ENCODE measurements at regions not wholly inside any gene's neighbourhood (a gene's known extent, or its start where the extent isn't known, plus 50 kb on each side); places are given as distances from the start of the nearest gene placed in this dataset.

DNA sequence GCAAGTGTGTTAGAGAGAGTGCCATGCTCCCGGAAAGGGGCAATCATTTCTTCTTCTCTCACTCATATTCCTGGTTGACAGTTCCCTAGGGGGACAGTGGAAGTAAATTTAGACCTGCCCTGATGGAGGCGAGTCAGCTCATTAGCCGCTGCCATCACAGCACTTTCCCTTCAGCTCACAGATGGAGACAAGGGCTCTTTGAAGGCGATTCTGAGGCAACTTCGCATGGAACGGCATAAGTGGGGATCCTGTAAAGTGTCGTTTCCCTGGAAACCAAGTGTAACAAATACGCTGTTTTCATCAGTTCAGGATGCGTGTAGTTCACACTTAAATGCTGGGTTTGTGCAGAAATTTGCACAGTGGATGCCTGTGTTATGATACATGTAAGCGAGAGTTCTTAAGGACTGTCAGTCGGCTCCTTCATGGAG is 114.5 kb upstream of the TMPRSS15 start:
- no peak for ATAC-seq
- DNase-seq, result no peak
- no peaks in the 10 kb centered on the region for H3K27me3 ChIP-seq
- no peak overlapping the region for H3K4me3 ChIP-seq
- no peaks in the 10 kb centered on the region for H3K36me3 ChIP-seq
- intact Hi-C loops (cut with DNase I), result no loop called here
- H3K27ac ChIP-seq, result no peak overlapping the region
- TF ChIP-seq, protein P1, sequence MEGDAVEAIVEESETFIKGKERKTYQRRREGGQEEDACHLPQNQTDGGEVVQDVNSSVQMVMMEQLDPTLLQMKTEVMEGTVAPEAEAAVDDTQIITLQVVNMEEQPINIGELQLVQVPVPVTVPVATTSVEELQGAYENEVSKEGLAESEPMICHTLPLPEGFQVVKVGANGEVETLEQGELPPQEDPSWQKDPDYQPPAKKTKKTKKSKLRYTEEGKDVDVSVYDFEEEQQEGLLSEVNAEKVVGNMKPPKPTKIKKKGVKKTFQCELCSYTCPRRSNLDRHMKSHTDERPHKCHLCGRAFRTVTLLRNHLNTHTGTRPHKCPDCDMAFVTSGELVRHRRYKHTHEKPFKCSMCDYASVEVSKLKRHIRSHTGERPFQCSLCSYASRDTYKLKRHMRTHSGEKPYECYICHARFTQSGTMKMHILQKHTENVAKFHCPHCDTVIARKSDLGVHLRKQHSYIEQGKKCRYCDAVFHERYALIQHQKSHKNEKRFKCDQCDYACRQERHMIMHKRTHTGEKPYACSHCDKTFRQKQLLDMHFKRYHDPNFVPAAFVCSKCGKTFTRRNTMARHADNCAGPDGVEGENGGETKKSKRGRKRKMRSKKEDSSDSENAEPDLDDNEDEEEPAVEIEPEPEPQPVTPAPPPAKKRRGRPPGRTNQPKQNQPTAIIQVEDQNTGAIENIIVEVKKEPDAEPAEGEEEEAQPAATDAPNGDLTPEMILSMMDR (IDR thresholded peaks at IDR 0.05), result no peak
- H3K9me3 ChIP-seq, result no peaks in the 10 kb centered on the region
- H3K4me1 ChIP-seq, result no peaks in the 10 kb centered on the region

DNA sequence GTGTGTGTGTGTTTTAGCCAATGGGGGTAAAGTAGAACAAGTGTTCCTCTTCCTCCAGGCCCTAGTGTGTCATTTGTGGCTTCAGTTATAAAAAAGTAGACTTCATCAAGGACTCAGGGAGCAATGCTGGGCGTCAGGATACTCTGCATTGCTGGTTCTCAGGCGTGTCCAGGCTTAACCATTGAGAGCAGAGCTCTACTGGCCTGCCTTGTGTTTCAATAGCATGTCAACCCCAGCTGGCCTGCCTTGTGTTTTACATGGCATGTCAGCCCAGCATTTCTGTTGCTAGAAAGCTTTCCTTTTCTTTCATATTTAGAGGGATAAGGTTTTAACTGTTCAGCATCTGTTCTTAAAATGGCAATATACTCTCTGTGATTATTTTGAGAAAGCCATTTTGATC is 117.6 kb upstream of the TMPRSS15 start:
- TF ChIP-seq, protein P1 (IDR thresholded peaks at IDR 0.05), result no peak
- Histone ChIP-seq H3K27me3 (no peaks in the 10 kb centered on the region), H3K4me1 (no peaks in the 10 kb centered on the region), H3K27ac (no peak overlapping the region), H3K9me3 (no peaks in the 10 kb centered on the region), H3K4me3 (no peak overlapping the region), H3K36me3 (no peaks in the 10 kb centered on the region)
- DNase-seq (no peak), ATAC-seq (no peak)
- intact Hi-C loops (cut with DNase I), result no loop called here

DNA sequence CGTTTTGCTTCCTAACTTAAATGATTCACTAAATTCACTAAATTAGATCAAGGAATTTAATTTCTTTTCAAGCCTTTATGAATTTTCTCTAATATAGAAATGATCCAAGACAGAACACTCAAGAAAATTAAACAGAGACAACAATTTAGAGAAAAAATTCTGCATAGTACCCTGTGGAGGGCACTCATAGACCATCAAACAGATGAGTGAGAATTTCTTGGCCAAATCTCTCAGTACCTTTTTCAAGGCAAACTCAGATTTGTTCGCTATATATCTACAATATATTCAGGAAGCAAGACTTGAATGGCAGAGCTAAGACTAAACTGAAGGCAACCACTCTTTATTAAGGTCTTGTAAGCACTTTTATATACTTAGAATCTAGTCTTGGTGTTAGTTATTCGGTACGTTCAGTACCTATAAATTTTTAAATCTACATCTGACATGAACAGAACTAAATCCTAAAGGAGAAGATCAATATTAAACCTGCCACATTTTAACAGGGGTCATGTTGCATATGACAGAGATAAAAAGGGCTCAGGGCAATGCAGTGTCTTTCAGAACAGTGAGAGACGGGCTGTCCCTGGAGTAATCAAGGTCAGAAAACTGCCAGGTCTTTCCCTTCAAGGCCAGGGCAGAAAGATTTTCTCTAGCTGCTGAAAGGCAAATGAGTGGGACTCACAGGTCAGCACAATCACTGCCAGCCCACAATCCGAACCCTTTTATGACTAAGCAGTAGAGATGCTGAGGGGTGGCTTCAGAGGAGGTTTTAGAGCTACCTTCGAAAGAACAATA is 118.8 kb upstream of the TMPRSS15 start:
- intact Hi-C loops (cut with DNase I), result no loop called here
- TF ChIP-seq, protein P1 (IDR thresholded peaks at IDR 0.05), result no peak
- no peaks in the 10 kb centered on the region for H3K27me3 ChIP-seq
- H3K4me3 ChIP-seq, result no peak overlapping the region
- no peak overlapping the region for H3K27ac ChIP-seq
- DNase-seq (no peak), ATAC-seq (no peak)
- H3K9me3 ChIP-seq, result no peaks in the 10 kb centered on the region
- H3K4me1 ChIP-seq, result no peaks in the 10 kb centered on the region
- H3K36me3 ChIP-seq, result no peaks in the 10 kb centered on the region

DNA sequence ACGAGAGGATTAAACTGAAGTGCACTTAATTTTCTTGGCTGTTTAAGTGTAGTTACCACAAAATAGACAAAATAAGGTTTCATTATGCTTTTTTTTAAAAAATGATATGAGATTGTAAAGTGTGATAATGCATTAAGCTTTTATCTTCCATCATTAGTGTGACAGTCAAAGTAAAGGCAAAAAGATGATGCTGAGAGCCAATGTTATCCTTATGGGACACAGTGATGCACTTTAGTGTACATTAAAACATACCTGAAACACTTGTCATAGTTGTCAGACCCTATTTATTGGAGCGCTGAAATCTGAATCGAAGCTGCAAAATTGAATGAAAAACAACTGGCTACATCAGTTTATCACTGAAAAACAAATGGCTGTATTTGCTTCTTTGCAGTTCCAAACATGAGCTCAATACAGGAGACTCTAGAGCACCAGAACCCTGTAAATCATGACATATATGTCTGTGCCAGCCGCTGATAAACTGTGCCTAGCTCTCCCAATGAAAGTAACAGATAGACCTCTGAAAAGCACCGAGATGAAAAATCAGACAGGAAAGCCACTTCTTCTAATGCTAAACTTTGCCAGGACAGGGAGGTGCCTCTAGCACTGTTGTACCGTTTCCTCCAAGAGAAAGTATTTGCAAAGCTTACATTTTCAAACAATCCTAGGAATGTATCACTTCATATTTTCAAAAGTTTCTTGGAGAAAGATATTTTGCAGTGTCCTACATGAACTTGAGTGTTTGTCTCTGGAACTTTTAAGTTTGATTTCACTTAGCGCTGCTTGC is 120.7 kb upstream of the TMPRSS15 start:
- no peak overlapping the region for H3K4me3 ChIP-seq
- TF ChIP-seq, protein P1 (IDR thresholded peaks at IDR 0.05), result no peak
- DNase-seq, result no peak
- H3K36me3 ChIP-seq, result no peaks in the 10 kb centered on the region
- ATAC-seq, result no peak
- H3K27me3 ChIP-seq, result no peaks in the 10 kb centered on the region
- no peak overlapping the region for H3K27ac ChIP-seq
- no peaks in the 10 kb centered on the region for H3K4me1 ChIP-seq
- intact Hi-C loops (cut with DNase I), result no loop called here
- no peaks in the 10 kb centered on the region for H3K9me3 ChIP-seq

DNA sequence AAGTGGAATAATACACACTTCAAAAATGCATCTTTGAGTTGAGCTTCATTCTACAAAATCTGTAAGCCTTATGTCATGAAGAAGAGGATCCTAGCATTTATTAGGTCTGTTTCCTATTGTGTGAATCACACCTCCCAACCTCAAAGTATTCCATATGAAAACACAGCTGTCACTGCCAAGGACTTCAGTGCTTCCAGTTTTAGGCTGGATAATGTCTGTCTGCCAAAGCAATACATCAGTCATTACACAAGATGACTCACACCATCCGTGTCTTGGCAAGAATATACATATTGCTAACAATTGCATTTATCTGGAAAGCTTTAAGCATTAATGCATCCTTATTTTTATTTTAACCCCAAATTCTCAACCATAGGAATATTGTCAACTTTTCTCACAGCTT is 125.7 kb upstream of the TMPRSS15 start:
- no peaks in the 10 kb centered on the region for H3K9me3 ChIP-seq
- ATAC-seq, result no peak
- TF ChIP-seq, protein P1 (IDR thresholded peaks at IDR 0.05), result no peak
- H3K4me3 ChIP-seq, result no peak overlapping the region
- no peak overlapping the region for H3K27ac ChIP-seq
- H3K4me1 ChIP-seq, result no peaks in the 10 kb centered on the region
- no peaks in the 10 kb centered on the region for H3K36me3 ChIP-seq
- intact Hi-C loops (cut with DNase I), result no loop called here
- H3K27me3 ChIP-seq, result no peaks in the 10 kb centered on the region
- DNase-seq, result no peak
